ENCODE measurements at regions not wholly inside any gene's neighbourhood (a gene's known extent, or its start where the extent isn't known, plus 50 kb on each side); places are given as distances from the start of the nearest gene placed in this dataset.

GRCh38 chr5:167312225-167312624 is 979.2 kb upstream of the WWC1 start:
- TF ChIP-seq ZNF70 (CRISPR knock-in tag; IDR thresholded peaks at IDR 0.05) (no peak), ARNTL (CRISPR knock-in tag; IDR thresholded peaks at IDR 0.05; ENCODE audit: borderline replicate concordance, low read depth) (no peak), CSDC2 (CRISPR knock-in tag; IDR thresholded peaks at IDR 0.05) (no peak), BACH2 (CRISPR knock-in tag; IDR thresholded peaks at IDR 0.05; ENCODE audit: borderline replicate concordance) (no peak), PPARA (CRISPR knock-in tag; IDR thresholded peaks at IDR 0.05; ENCODE audit: borderline replicate concordance) (no peak), CSRNP3 (CRISPR knock-in tag; IDR thresholded peaks at IDR 0.05) (no peak), ESRRG (CRISPR knock-in tag; IDR thresholded peaks at IDR 0.05) (no peak)
- TF ChIP-seq, protein P1, sequence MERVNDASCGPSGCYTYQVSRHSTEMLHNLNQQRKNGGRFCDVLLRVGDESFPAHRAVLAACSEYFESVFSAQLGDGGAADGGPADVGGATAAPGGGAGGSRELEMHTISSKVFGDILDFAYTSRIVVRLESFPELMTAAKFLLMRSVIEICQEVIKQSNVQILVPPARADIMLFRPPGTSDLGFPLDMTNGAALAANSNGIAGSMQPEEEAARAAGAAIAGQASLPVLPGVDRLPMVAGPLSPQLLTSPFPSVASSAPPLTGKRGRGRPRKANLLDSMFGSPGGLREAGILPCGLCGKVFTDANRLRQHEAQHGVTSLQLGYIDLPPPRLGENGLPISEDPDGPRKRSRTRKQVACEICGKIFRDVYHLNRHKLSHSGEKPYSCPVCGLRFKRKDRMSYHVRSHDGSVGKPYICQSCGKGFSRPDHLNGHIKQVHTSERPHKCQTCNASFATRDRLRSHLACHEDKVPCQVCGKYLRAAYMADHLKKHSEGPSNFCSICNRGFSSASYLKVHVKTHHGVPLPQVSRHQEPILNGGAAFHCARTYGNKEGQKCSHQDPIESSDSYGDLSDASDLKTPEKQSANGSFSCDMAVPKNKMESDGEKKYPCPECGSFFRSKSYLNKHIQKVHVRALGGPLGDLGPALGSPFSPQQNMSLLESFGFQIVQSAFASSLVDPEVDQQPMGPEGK (CRISPR knock-in tag; IDR thresholded peaks at IDR 0.05; ENCODE audit: borderline replicate concordance): no peak
- no peak for ATAC-seq

DNA sequence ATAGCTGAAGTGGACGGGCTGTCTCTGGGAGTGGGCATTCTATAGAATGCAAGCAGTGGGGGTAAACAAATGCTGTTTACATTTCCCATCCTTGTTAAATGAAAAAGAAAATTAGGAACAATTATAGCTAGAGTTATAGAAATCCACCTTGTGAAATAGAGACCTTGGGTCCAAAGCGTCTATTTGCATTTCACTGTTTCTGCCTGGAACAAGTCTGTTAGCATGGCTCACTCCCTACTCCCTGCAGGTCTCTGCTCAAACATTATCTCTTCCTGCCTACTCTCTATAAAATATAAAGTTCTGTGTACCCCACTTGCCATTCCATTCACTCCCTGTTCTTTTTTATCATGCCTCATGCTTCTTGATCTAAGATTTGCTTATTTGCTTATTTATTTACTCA is 975.7 kb upstream of the WWC1 start:
- no peak for ATAC-seq
- no peak for TF ChIP-seq ZNF565 (CRISPR knock-in tag; conservative IDR thresholded peaks at IDR 0.05; ENCODE audit: low read depth)
- no peak for TF ChIP-seq OSR1 (CRISPR knock-in tag; IDR thresholded peaks at IDR 0.05)

GRCh38 chr5:167317884-167318283 is 973.6 kb upstream of the WWC1 start:
- no peak for ATAC-seq
- TF ChIP-seq, protein P1 (CRISPR knock-in tag; IDR thresholded peaks at IDR 0.05; ENCODE audit: borderline replicate concordance): no peak
- TF ChIP-seq POU6F1 (CRISPR knock-in tag; IDR thresholded peaks at IDR 0.05; ENCODE audit: borderline replicate concordance, low read depth) (no peak), CSDC2 (CRISPR knock-in tag; IDR thresholded peaks at IDR 0.05) (no peak), PPARA (CRISPR knock-in tag; IDR thresholded peaks at IDR 0.05; ENCODE audit: borderline replicate concordance) (no peak), ZNF8 (CRISPR knock-in tag; IDR thresholded peaks at IDR 0.05) (no peak), OSR1 (CRISPR knock-in tag; IDR thresholded peaks at IDR 0.05) (no peak), TOX (CRISPR knock-in tag; IDR thresholded peaks at IDR 0.05; ENCODE audit: borderline replicate concordance) (no peak), ZC3H10 (CRISPR knock-in tag; IDR thresholded peaks at IDR 0.05) (no peak), CSRNP3 (CRISPR knock-in tag; IDR thresholded peaks at IDR 0.05) (no peak), ISL1 (CRISPR knock-in tag; IDR thresholded peaks at IDR 0.05) (no peak)
- TF ChIP-seq, protein P2, sequence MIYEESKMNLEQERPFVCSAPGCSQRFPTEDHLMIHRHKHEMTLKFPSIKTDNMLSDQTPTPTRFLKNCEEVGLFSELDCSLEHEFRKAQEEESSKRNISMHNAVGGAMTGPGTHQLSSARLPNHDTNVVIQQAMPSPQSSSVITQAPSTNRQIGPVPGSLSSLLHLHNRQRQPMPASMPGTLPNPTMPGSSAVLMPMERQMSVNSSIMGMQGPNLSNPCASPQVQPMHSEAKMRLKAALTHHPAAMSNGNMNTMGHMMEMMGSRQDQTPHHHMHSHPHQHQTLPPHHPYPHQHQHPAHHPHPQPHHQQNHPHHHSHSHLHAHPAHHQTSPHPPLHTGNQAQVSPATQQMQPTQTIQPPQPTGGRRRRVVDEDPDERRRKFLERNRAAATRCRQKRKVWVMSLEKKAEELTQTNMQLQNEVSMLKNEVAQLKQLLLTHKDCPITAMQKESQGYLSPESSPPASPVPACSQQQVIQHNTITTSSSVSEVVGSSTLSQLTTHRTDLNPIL (CRISPR knock-in tag; IDR thresholded peaks at IDR 0.05; ENCODE audit: low read depth): no peak

DNA sequence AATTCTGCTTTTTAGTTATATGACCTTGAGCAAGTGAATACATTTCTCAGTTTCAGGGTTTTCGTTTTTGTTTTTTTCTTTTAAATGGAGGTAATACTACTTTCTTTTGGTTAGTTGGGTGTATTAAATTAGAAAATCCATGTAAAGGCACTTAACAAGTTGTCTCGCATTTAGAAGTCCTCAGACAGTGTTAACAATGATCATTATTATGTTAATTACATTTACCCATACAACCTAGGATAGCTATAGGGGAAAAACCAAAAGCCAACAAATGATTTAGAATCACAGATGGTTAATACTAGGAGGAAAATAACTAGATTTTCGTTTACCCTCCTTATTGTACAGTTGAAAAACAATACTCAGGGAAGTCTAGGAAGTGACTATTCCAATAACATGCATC is 972.2 kb upstream of the WWC1 start:
- ATAC-seq: no peak
- TF ChIP-seq ZFP3 (CRISPR knock-in tag; IDR thresholded peaks at IDR 0.05): no peak
- TF ChIP-seq SNAI2 (CRISPR knock-in tag; IDR thresholded peaks at IDR 0.05): no peak
- TF ChIP-seq PPARA (CRISPR knock-in tag; IDR thresholded peaks at IDR 0.05; ENCODE audit: borderline replicate concordance): no peak
- TF ChIP-seq RARB (CRISPR knock-in tag; IDR thresholded peaks at IDR 0.05): no peak
- no peak for TF ChIP-seq ZNF565 (CRISPR knock-in tag; conservative IDR thresholded peaks at IDR 0.05; ENCODE audit: low read depth)
- TF ChIP-seq ARNTL (CRISPR knock-in tag; IDR thresholded peaks at IDR 0.05; ENCODE audit: borderline replicate concordance, low read depth): no peak
- TF ChIP-seq ZFP30 (CRISPR knock-in tag; IDR thresholded peaks at IDR 0.05): no peak
- no peak for TF ChIP-seq CSRNP3 (CRISPR knock-in tag; IDR thresholded peaks at IDR 0.05)
- no peak for TF ChIP-seq OSR1 (CRISPR knock-in tag; IDR thresholded peaks at IDR 0.05)
- TF ChIP-seq, protein P2 (CRISPR knock-in tag; IDR thresholded peaks at IDR 0.05; ENCODE audit: low read depth): no peak

Measured in SK-N-SH treated with all-trans-retinoic acid at 6 μM for 48 hours (cell line).